WTC11 (cell line): ENCODE measurements at regions not wholly inside any gene's neighbourhood (a gene's known extent, or its start where the extent isn't known, plus 50 kb on each side); places are given as distances from the start of the nearest gene placed in this dataset.

Experiments
- ATAC-seq: fragments of 200-7000 bp; cut with Tn5 transposase; 2 replicates; pipeline ENCODE4 v1.10.0; 2021; ENCODE audit warnings: mild to moderate bottlenecking, moderate library complexity
- CTCF ChIA-PET: fragments of 300-600 bp; sonication (Branson Sonifier 250); formaldehyde crosslinking; loops from one replicate; lab custom pipeline; 2021; ENCODE audit warnings: antibody characterized with exemption; lab: Charles Lee
- POLR2A ChIA-PET: fragments of 350-600 bp; sonication (Branson Sonifier 250); formaldehyde crosslinking; loops from one replicate; lab custom pipeline; 2021; ENCODE audit warnings: antibody characterized with exemption; lab: Charles Lee
- DNase-seq: peaks from one replicate; pipeline ENCODE4 v3.0.0; 2021; ENCODE audit warnings: low spot score
- H3K27ac Mint-ChIP-seq: 2 replicates; pipeline ENCODE4 v1.8.0; 2021; ENCODE audit warnings: mixed read lengths
- H3K27me3 Mint-ChIP-seq: 2 replicates; pipeline ENCODE4 v1.8.0; 2021; ENCODE audit warnings: low read depth, mild to moderate bottlenecking, moderate library complexity, mixed read lengths
- H3K36me3 Mint-ChIP-seq: 2 replicates; pipeline ENCODE4 v1.8.0; 2021; ENCODE audit warnings: mixed read lengths
- H3K4me1 Mint-ChIP-seq: 2 replicates; pipeline ENCODE4 v1.8.0; 2022; ENCODE audit warnings: mixed read lengths
- H3K4me3 Mint-ChIP-seq: 2 replicates; pipeline ENCODE4 v1.8.0; 2021; ENCODE audit warnings: mild to moderate bottlenecking, moderate library complexity, mixed read lengths
- H3K9me3 Mint-ChIP-seq: 2 replicates; pipeline ENCODE4 v1.8.0; 2021; ENCODE audit warnings: mixed read lengths
- CDX4 ChIP-seq: fragments of 250-450 bp; sonication (Bioruptor Pico); IDR thresholded peaks from 2 replicates; pipeline ENCODE4 v1.9.0; 2021; ENCODE audit warnings: moderate library complexity, mild to moderate bottlenecking, inconsistent platforms, borderline replicate concordance
- CTCF ChIP-seq: fragments of 200-600 bp; IDR thresholded peaks from 2 replicates; pipeline ENCODE4 v1.8.0; 2022; ENCODE audit warnings: antibody characterized with exemption
- ETV6 ChIP-seq: sonication (generic); formaldehyde crosslinking; IDR thresholded peaks from 2 replicates; pipeline ENCODE4 v1.8.1; 2022; ENCODE audit warnings: mild to moderate bottlenecking, missing genetic modification reagents
- FOXK1 ChIP-seq: sonication (generic); formaldehyde crosslinking; IDR thresholded peaks from 2 replicates; pipeline ENCODE4 v1.8.0; 2022; ENCODE audit warnings: mild to moderate bottlenecking, moderate library complexity, missing genetic modification reagents
- GABPB1 ChIP-seq: sonication (generic); formaldehyde crosslinking; IDR thresholded peaks from 2 replicates; pipeline ENCODE4 v1.8.1; 2023; ENCODE audit warnings: mild to moderate bottlenecking, missing genetic modification reagents
- HMGXB4 ChIP-seq: sonication (generic); formaldehyde crosslinking; IDR thresholded peaks from 2 replicates; pipeline ENCODE4 v1.8.1; 2023; ENCODE audit warnings: mild to moderate bottlenecking, moderate library complexity, missing genetic modification reagents
- MAX ChIP-seq: sonication (generic); formaldehyde crosslinking; IDR thresholded peaks from 2 replicates; pipeline ENCODE4 v1.8.0; 2022; ENCODE audit warnings: mild to moderate bottlenecking, missing genetic modification reagents
- PRDM15 ChIP-seq: sonication (generic); formaldehyde crosslinking; IDR thresholded peaks from 2 replicates; pipeline ENCODE4 v1.8.0; 2022; ENCODE audit warnings: missing genetic modification reagents
- PREB ChIP-seq: sonication (generic); formaldehyde crosslinking; IDR thresholded peaks from 2 replicates; pipeline ENCODE4 v1.8.1; 2022; ENCODE audit warnings: mild to moderate bottlenecking, missing genetic modification reagents, moderate library complexity, borderline replicate concordance
- ZNF423 ChIP-seq: fragments of 250-450 bp; sonication (Bioruptor Pico); IDR thresholded peaks from 2 replicates; pipeline ENCODE4 v2.1.2; 2022; ENCODE audit warnings: mild to moderate bottlenecking, moderate library complexity

GRCh38 chr22:25447067-25447685 lies 117.3 kb upstream of the GRK3 start (continued):
- TF ChIP-seq PRDM15 (CRISPR knock-in tag), result no peak

- POLR2A ChIA-PET, result no interaction called here
- 0 out of 2 replicates have a peak, but pooled peaks have one; percentile 46 for TF ChIP-seq FOXK1 (CRISPR knock-in tag)
- TF ChIP-seq GABPB1 (CRISPR knock-in tag), result peak; percentile 22; the same call in 1 of the 2 replicates
- peak; percentile 40; the same call in 1 of the 2 replicates for TF ChIP-seq HMGXB4 (CRISPR knock-in tag)
- TF ChIP-seq CTCF, result peak; percentile 48; the same call in 1 of the 2 replicates
- TF ChIP-seq CDX4 (CRISPR knock-in tag), result no peak
- TF ChIP-seq ETV6 (CRISPR knock-in tag), result 0 out of 2 replicates have a peak, but pooled peaks have one; percentile 15
- TF ChIP-seq PREB (CRISPR knock-in tag), result no peak
- TF ChIP-seq MAX (CRISPR knock-in tag), result peak; percentile 46; the same call in 1 of the 2 replicates
- 0 out of 2 replicates have a peak, but pooled peaks have one; percentile 27 for TF ChIP-seq ZNF423
- H3K36me3 Mint-ChIP-seq, result no peaks in the 10 kb centered on the region
- peak; percentile 68 for DNase-seq
- H3K4me3 Mint-ChIP-seq, result peak overlapping the region; percentile 78
- peak; percentile 95 for ATAC-seq
- H3K9me3 Mint-ChIP-seq, result no peaks in the 10 kb centered on the region
- no peaks in the 10 kb centered on the region for H3K27me3 Mint-ChIP-seq
- H3K27ac Mint-ChIP-seq, result no peak overlapping the region
- CTCF ChIA-PET, result interaction anchor here (0.6 to 1.7 kb wide), 9 partner anchors 14 to 325 kb away, joined by 3 to 6 read pairs (median 4); no protein-coding TSS in a partner anchor
- H3K4me1 Mint-ChIP-seq, result peaks cover 8% of the 10 kb centered on the region
Observed at GRCh38 chr22:25447686-25448434, 116.6 kb upstream of the GRK3 start.
